HG03139 (cell line): ENCODE measurements at regions not wholly inside any gene's neighbourhood (a gene's known extent, or its start where the extent isn't known, plus 50 kb on each side); places are given as distances from the start of the nearest gene placed in this dataset.
"Not testable (repeated sequence)": the region's sequence is repeated elsewhere in the genome, so short reads cannot be mapped to it uniquely, and the experiment has no call there.

Experiments used
- ATAC-seq: cut with Tn5 transposase; IDR thresholded peaks from one replicate; pipeline ENCODE4 v1.9.1; 2021; ENCODE audit not compliant: unreplicated experiment

DNA sequence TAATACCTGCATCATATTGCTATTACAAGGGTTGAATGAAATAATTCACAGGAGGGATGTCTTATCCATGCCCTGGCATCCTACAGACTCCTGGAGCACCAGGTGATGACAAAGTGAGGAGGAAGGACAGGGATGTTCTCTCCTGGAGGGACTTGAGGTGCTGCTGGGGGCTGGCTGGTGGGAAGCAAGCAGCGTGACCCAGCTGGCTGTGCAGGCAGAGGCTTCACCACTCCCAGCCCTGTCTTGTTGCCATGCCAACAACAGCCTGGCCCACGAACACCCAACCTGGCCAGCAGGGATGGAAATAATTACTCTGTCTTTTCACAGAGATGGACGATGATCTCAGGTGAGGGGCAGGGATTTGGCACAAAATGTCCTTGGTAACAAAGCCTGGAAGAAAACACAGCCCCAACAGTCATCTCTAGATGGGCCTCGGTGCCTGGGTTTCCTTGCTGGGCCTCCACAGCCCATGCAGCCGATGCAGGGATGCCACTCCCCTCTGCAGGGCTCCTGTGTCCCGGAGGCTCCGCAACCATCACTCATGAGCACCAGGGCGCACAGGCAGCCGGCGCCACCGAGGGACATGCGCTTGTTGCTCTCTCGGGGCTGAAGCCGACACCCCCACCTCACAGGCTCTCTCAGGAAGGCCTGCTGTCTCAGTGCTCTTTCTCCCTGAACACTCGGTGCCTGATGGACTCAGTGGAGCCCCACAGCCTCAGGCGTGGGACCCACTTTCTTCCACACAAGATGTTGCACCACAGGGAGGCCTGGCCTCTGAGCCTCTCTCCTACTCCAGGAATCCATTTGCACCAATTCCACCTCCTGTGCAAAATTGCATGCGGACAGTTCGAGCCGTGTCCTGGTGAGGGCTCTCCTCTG, 205.9 kb downstream of the LAT start:
- ATAC-seq = not testable (repeated sequence)

DNA sequence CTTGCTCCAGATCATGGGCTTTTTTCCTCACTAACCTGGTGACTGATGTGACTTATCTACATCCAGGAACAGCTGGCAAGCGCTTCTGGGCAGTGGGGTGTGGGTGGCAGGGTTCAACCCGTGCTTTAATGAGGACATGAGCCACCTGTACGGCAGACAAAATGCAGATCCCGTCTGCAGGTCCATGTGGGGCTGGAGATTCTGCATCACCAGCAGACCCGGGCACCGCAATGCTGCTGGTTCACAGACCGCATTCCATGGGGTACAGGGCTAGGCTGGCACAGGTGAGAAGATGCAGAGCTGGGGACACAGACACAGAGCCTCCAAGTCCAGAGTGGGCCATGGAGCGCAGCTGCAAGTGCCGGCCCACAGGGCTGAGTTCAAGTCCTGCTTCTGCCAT, 204.0 kb downstream of the LAT start:
- not testable (repeated sequence) for ATAC-seq

DNA sequence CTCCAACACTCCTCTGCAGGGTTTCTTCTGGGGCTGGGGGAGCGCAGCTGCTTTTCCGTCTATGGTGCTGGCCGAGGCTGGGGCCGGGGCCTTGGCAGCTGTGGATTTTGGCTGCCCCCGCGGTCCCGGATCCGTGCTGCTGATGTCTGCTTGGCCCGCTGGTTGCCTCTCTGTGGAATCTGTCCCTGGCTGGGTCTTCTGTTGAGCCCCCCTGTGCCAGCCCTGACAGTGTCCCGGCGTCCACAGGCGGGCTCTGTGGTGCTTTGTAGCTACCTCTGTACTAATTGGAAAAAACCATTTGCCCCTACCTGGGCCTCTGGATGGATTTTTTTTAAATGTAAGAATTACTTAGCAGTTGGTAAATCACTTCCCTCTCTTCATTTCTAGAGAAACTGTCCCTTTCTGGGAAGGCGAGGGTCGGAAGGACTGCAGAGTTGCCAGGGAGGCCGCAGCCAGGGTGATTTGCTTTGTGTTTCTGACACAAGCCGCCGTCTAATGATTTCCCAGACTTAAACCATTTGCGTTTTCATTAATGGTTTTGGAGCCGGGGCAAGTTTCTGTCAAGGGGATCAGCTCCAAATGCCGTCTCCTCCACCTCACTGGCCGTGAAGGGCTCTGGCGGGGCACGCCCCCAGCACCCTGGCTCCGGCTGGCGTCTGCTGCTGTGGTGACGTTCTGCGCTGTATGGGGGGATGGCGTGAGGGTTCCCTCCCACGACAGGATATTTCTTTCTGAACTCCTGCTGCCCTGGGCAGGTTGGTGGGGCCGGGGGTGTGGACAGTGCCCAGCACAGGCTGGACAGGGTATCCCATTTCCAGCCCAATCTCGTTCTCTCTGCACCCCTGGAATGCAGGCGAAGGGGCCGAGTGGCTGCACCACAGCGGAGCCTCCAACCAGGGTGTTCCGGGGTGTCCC, 201.7 kb downstream of the LAT start:
- not testable (repeated sequence) for ATAC-seq

DNA sequence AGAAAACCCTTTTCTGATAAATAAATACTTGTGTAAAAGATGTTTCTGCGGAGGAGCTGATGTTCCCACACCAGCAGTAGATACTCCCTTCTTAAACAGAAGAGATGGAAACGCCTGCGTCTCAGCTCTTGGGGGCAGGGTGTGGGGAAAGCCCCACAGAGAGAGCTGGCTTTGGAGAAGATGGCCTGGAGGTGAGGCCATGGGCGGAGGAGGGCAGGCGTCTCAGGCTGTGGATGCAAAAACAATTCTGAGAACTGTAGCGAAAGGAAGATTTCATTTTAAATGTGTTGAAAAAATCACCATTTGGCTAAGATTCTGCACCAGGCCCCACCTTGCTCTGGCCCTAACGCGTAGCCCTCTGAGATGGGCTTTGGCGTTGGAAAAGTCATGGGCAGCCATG, 201.0 kb downstream of the LAT start:
- not testable (repeated sequence) for ATAC-seq

DNA sequence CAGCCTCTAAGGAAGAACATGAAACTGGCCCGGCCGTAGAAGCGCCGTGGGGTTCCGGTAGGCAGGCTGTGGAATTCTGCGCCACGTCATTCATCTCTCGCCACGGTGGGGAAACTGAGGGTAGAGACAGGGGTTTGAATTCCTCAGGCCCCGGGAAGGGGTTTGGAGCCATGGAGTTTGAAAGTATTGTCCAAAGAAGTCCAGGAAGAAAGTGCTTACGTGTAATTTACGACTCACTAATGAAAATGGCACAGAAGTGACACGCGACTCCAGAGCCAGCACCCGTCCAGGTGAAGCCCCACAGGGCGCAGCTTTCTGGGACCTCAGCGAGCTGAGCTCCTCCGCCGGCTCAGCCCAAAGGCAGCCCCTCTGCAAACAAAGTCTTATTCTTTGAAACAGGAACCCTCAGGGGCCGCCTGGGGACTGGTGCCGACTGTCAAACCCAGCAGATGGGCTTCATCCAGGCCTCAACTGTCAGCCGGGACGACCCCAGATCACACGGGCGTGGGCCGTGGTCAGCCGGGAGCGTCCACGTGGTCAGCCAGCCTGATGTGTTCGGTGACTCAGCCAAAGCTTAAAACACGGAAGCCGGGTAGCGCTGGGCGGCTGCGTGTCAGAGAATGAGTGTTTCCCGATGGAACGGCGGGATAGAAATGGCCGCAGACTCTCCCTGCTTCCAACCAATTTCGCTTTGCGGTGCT, 200.0 kb downstream of the LAT start:
- ATAC-seq = not testable (repeated sequence)

DNA sequence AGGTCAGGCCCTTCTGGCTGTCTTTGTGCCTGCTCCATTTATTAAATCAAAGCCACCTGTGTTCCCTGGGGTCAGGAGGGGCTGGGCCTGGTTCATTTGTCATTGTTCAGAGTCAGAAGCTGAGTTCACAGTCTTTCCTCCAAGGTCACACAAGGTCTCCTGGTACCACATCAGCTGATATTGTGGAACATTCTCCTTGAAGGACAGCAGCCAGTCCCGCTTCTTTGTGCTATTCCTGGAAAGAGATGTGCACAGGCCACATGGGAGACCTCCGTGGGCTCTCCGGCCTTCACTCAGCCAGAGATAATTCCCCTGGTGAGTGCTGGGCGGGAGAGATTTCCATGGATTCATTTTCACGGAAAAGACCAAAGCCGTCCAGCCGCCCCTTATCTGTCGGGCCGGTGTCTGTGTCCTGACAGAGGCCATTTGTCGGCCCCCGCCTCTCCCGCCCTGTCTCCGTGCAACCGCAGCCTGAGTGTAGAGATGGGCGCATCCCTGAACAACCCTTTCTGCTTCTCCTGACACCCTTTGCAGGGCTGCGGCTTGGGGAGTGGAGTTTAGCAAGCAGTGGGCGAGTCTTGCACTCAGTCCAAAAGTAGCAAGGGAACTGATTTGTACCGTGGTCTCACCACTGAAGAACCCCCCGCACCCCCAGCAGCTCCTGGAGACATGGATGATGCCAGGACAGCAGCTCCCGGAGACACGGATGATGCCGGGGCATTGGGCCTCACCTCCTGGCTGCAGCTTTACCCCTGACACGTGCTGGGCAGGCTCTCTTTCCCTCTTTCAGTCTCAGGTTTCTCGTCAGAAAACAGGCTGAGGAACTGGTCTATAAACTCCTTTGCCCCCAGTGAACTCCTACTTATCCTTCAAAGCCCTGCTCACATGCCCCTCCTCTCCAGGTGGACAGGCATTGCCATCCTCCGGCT, 198.4 kb downstream of the LAT start:
- ATAC-seq = not testable (repeated sequence)

DNA sequence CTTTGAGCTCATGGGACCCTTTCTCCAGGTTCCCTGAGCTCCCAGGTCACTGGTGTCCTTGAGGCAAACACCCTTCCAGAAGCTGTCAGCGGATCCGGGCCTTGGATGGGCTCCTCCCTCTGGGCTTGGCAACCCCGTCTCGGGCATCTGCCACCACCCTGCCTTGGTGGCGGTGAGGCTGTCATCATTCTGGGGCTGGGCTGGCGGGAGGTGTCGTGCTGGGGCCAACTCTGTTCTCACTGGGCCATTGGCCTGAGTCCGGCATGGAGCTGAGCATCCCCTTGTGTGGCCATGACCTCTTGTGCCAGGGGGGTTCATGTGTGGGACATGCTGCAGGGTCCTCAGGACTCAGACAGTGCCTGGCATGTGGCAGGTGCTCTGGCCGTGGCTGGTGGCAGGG, 197.6 kb downstream of the LAT start:
- no peak for ATAC-seq

DNA sequence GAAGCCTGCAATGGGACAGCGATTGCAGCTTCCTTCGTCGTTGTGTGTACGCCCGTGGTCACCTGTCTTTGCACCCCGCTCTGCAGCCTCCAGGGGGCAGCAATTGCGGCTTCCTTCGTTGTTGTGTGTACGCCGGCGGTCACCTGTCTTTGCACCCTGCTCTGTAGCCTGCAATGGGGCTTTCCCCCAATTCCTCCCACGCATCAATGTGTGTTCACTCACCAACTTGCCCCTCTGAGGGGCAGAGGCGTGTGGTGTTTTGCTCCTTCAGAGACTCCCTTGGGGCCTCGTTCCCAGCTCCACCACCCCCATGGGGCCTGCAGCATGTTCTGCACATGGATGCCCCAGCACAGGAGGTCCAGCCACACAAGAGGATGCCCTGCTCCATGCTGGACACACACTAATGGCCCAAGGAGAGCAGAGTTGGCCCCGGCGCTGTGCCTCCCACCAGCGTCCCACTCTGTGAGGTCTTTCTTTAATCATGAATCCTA, 197.1 kb downstream of the LAT start:
- not testable (repeated sequence) for ATAC-seq

DNA sequence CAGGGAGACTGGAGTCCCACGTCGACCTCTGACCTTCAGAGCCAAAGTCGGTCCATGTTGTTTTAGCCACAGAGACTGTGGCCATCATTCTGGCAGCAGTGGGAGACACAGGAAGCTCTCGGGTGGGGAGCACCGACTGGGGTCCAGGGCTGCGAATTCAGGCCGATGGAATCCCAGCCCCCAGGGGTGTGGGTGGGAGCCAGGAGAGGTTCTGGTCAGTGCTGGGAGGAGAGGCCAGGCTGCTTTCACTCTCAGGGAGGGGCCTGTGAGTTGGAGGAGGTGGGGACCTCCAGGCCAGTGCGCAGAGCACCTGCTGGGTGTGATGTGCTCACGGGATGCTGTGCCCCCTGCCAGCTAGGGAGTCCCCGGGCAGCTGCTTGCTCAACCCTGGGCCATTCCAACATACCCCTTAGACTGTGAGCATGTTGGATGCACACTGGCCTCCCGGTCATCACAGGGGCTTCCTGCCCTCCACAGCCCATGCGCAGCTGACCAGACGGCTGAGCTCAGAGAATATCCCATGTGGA, 196.5 kb downstream of the LAT start:
- not testable (repeated sequence) for ATAC-seq

DNA sequence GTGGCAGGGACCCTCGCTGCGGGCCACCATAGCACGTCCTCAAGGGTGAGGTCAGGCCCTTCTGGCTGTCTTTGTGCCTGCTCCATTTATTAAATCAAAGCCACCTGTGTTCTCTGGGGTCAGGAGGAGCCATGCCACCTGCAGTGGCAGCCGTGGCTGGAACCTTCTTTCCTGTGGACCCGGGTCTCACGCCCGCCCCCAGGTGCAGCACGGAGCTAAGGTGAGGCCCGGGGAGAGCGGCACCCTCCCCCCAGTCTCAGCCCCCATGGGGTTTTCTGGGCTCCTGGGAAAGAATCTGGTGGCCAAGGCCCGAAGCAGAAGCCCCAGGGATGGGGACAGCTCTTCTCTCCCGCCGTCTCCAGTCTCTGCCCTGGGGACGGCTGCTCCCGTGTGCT, 195.4 kb downstream of the LAT start:
- not testable (repeated sequence) for ATAC-seq

DNA sequence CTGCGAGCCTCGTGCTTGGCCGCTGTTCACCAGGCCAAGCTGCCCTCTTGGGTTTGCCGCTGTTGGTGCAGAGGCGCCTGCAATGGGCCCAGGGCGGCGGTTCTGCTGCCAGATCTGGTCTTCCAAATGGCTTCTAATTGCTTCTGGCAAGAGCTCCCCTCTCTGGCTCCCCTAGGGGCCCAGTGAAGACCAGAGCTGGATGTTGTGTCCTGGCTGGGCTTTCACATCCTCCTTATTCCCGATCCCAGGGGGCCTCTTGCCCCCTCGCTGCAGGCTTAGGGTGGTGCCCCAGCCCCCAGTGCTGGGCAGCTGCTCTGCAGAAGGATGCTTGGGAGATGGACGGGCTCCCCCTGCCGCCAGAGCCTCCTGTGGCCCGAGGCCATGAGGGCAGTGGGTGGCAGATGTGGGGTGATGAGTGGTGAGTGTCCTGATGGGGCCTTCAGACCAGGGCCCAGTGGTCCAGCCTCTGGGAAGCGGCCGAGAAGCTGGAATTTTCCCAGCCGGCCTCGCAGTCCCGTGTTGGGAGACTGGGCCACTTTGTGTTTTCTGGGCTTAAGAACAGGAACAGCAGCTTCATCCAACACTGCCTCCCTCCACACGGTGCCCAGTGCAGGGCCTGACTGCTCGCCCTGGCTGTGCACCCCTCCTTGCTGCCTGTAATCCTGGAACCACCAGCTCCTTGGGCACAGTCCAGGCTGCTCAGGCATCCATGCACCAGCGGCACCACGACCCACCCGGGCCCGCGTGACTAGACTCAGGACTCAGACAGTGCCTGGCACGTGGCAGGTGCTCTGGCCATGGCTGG, 194.8 kb downstream of the LAT start:
- ATAC-seq = not testable (repeated sequence)

DNA sequence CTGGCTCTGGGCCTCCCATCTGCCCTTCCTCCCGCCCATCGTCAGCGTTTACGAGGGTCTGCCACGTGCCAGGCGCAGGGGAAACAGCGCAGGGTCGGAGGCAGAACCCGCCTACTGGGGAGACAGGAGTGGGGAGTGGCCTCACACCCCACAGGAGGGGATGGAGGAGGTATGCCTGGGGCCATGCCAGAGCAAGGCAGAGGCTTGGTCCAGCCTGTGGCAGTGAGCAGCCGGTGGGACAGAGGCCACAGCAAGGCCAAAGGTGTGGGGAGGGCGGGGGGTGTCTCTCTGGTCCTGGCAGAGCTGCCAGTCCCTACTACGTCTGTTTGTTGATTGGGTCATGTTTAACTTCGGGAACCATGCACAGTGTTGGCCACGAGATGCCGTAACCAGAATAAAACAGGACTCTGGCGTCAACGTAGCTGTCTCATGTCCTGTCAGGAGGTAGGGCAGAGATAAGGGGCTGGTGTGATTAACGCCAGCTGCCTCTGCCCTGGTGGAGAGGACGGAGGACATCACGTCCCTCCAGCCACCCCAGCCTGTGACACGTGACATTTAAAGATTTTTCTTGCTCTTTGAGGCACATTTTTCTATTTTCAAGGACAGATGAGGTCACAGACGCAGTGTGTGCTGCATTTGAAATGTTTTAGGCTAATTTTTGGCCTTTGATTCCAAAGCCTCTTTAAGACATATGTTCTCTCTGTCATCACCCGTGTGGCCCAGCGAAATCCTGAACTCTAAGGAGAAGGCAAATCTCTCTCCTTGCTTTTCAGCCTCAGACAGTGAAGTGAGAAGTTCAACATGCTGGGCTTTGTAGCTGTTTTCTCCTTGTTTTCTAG, 193.3 kb downstream of the LAT start:
- not testable (repeated sequence) for ATAC-seq

DNA sequence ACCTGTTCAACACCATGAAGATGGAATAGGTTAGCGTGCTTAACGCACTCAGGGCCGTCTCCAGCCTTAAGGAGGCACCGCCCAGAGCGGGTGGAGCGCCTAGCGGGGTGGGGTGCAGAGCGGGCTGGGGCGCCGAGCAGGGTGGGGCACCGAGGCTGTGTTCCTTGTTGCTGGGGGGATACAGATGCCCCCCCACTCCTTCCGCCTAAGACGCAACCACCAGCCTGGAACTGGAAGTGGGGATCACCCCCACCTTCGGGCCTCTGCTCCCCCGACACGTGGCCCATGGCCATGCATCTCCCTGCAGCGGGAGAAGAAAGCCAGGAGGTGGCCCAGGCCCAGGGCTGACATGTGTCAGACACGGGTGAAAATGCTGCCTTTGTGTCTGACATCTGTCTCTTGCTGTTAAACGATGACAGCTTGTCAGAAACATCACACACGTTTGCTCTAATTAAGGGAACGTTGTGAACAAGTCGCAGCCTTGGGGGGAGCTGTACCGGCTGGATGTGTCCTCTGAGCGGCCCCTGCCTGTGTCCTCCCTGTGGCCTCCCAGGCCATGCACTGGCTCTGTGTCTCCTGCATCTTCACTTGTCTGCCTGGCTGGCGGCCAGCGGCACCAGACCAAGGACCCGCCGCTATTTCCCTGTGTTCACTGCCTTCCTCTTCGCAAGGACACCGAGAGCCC, 192.5 kb downstream of the LAT start:
- ATAC-seq = not testable (repeated sequence)

DNA sequence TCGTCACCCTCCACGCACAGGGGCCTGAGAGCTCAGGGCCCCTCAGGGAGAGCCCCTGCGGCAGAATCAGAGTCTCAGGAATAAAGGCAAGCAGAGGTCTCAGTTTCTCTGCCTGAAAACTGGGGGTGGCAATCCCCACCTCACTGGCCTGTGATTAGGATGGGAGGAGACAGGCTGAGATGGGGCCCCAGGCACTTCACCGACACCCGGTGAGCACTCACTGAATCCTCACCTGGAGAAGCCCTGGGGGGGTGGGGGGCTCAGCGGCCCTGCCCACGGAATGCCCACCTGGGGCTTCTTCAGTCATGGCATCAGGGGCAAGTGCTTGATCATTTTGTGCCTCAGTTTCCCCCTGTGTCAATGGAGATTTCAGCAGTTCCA, 192.0 kb downstream of the LAT start:
- not testable (repeated sequence) for ATAC-seq

DNA sequence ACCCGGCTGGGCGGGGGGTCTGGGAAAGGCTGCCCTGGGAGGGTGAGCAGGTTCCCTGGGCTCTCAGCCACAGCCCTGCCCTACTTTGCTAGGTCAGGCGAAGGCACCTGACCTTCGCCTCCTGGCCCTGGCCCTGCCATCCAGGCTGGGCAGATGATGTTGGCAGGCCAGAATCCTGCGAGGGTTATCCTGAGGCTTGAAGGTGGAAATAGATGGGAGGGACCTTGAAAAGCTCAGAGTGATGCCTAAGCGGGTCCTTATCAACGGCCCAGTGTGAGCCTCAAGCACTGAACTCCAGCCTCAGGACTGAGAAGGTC, 191.3 kb downstream of the LAT start:
- ATAC-seq = not testable (repeated sequence)

DNA sequence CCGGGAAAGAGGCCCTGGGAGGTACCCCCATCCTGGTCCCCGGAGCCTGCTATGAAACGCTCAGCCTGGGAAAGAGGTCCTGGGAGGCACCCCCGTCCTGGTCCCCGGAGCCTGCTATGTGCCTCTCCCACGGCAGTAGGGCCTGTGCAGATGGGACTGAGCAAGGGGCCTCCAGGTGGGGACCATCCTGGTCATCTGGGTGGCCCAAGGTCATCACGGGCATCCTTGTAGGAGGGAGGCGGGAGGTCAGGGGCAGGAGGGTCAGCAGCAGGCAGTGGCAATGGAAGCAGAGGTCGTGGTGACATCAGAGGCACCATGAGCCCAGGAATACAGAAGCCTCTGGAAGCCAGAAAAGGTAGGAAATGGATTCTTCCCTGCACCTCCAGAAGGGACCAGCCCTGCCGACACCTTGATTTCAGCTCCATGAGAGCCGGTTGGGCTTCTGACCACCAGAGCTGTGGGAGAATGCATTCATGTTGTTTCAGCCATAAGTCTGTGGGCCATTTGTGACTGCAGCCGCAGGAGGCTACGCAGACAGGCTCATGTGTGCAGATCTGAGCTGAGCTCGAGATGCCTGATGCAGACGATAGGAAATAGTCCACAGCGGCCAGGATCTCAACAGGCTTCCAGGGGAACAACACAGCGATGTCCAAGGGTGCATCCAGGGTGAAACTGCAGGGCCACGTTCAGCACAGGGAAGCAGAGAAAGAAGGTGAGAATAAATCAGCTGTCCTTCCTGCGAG, 190.7 kb downstream of the LAT start:
- ATAC-seq = not testable (repeated sequence)
